Subcutaneous abdominal adipose tissue (tissue), 5 donors: ENCODE measurements at regions not wholly inside any gene's neighbourhood (a gene's known extent, or its start where the extent isn't known, plus 50 kb on each side); places are given as distances from the start of the nearest gene placed in this dataset.
A peak's percentile ranks its signal among the peaks of the same experiment; 100 is the strongest.

Experiments used
- H3K27ac ChIP-seq: one replicate; pipeline ENCODE4 v1.7.0; 2013; ENCODE audit warnings: low read depth, mild to moderate bottlenecking, inconsistent platforms, low read length, moderate library complexity
- H3K27me3 ChIP-seq, 5 donors: one replicate each; pipeline ENCODE4 v1.7.0; 2013; ENCODE audit warnings: low read length in 5 of 5, inconsistent platforms in 1 of 5; ENCODE audit not compliant: control insufficient read depth in 5 of 5, insufficient read depth in 4 of 5
- H3K36me3 ChIP-seq, 5 donors: one replicate each; pipeline ENCODE4 v1.7.0; 2013; ENCODE audit warnings: low read length in 5 of 5; ENCODE audit not compliant: control insufficient read depth in 5 of 5, insufficient read depth in 5 of 5
- H3K4me1 ChIP-seq, 5 donors: one replicate each; pipeline ENCODE4 v1.7.0; 2013; ENCODE audit warnings: low read length in 5 of 5, mild to moderate bottlenecking in 3 of 5, moderate library complexity in 1 of 5; ENCODE audit not compliant: control insufficient read depth in 5 of 5, insufficient read depth in 5 of 5
- H3K4me3 ChIP-seq, 5 donors: one replicate each; pipeline ENCODE4 v1.7.0; 2013; ENCODE audit warnings: low read length in 5 of 5, low read depth in 1 of 5
- H3K9ac ChIP-seq, 5 donors: one replicate each; pipeline ENCODE4 v1.7.0; 2013; ENCODE audit warnings: low read length in 5 of 5, mild to moderate bottlenecking in 4 of 5, moderate library complexity in 3 of 5
- H3K9me3 ChIP-seq, 5 donors: one replicate each; pipeline ENCODE4 v1.7.0; 2013; ENCODE audit warnings: low read length in 5 of 5; ENCODE audit not compliant: control insufficient read depth in 5 of 5
- donor health status: healthy.
- donor health status: healthy.
- donor health status: healthy.
- donor health status: healthy.
- donor health status: healthy.

DNA sequence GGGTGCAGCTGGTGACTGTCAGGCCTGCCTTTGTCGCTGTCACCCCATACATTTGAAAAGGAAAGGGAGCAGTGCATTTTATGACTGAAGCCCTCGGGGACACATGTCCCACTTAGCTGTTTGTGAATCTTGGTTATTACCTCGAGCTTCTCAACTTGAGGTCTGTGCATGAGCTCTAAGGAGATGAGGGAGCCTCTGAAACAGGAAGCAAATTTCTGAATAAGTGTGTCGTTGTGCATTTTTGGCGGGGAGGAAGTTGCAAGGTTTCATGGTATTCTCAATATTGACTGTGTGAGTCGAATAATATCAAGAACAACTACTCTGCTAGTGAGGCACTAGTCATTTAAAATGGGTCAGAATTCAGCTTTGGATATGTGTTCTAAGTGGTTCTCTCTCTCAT lies 149.7 kb upstream of the PLET1 start:
- H3K36me3 ChIP-seq: no peaks in the 10 kb centered on the region
- peaks cover 0 to 9% (median 5%) of the 10 kb centered on the region in 5 donors for H3K9me3 ChIP-seq
- no peak overlapping the region for H3K4me3 ChIP-seq
- no peak overlapping the region for H3K9ac ChIP-seq
- H3K27ac ChIP-seq: no peak overlapping the region
- no peaks in the 10 kb centered on the region for H3K4me1 ChIP-seq
- H3K27me3 ChIP-seq: peaks cover 0 to 6% (median 0%) of the 10 kb centered on the region in 5 donors

GRCh38 chr11:112412383-112412782 lies 151.7 kb upstream of the PLET1 start:
- Histone ChIP-seq H3K4me1 (no peaks in the 10 kb centered on the region), H3K4me3 (no peak overlapping the region), H3K27ac (no peak overlapping the region)

GRCh38 chr11:112417339-112417738 lies 156.7 kb upstream of the PLET1 start:
- H3K36me3 ChIP-seq: no peaks in the 10 kb centered on the region
- H3K9ac ChIP-seq: no peak overlapping the region
- H3K27ac ChIP-seq: no peak overlapping the region
- peaks cover 0 to 10% (median 6%) of the 10 kb centered on the region in 5 donors for H3K9me3 ChIP-seq
- H3K4me3 ChIP-seq: no peak overlapping the region
- H3K27me3 ChIP-seq: no peaks in the 10 kb centered on the region
- no peaks in the 10 kb centered on the region for H3K4me1 ChIP-seq

More at GRCh38 chr11:112412383-112412782, 151.7 kb upstream of the PLET1 start:
- no peak overlapping the region for H3K9ac ChIP-seq
- peaks cover 0 to 10% (median 6%) of the 10 kb centered on the region in 5 donors for H3K9me3 ChIP-seq
- no peaks in the 10 kb centered on the region for H3K36me3 ChIP-seq
- H3K27me3 ChIP-seq: peaks cover 0 to 6% (median 0%) of the 10 kb centered on the region in 5 donors

- Histone ChIP-seq H3K27me3 (no peaks in the 10 kb centered on the region), H3K4me1 (no peaks in the 10 kb centered on the region), H3K36me3 (no peaks in the 10 kb centered on the region), H3K9me3 (peaks cover 0 to 10% (median 6%) of the 10 kb centered on the region in 5 donors), H3K9ac (no peak overlapping the region), H3K4me3 (no peak overlapping the region), H3K27ac (no peak overlapping the region)
Measured at GRCh38 chr11:112418438-112418837, 157.8 kb upstream of the PLET1 start.

DNA sequence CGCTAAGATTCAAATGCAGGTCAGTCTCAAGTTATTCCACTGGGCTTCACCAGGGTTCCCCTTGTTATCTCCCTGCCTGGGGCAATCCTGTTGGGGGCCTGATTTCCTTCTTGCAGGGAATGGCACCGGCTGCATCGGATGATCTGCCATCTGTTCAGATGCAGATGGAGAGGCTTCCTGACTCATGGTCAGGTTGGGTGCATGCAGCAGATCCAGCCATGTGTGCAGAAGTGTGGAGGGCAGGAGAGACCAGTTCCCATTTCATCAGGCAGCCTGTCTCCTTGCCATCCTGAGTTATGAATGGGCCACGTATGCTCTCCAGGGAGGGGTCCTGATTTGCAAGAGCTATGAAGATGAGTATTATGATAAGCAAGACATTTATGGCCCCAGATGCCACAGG lies 161.2 kb upstream of the PLET1 start:
- no peaks in the 10 kb centered on the region for H3K27me3 ChIP-seq
- no peaks in the 10 kb centered on the region for H3K36me3 ChIP-seq
- H3K9ac ChIP-seq: no peak overlapping the region
- no peak overlapping the region for H3K27ac ChIP-seq
- no peaks in the 10 kb centered on the region for H3K4me1 ChIP-seq
- no peaks in the 10 kb centered on the region for H3K9me3 ChIP-seq
- no peak overlapping the region for H3K4me3 ChIP-seq

DNA sequence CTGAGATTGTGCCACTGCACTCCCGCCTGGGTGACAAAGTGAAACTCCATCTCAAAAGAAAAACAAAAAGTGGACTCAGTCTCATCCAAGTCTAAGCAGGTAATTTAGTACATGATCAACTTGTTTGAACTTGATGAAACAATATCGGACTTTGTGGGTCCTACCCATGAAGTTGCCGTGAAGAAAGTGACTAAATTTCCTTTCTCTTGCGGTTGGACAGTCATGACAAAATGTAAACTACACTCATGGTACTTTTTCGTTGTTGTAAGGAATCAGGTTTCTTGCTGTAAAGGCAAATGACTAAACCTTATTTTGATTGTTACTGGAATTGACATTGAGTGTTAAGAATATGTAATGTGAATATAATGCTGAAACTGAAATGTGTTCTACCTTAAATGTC lies 164.5 kb upstream of the PLET1 start:
- no peaks in the 10 kb centered on the region for H3K27me3 ChIP-seq
- no peaks in the 10 kb centered on the region for H3K36me3 ChIP-seq
- H3K9me3 ChIP-seq: peaks cover 0 to 4% (median 3%) of the 10 kb centered on the region in 5 donors
- no peak overlapping the region for H3K9ac ChIP-seq
- H3K4me3 ChIP-seq: no peak overlapping the region
- no peak overlapping the region for H3K27ac ChIP-seq
- no peaks in the 10 kb centered on the region for H3K4me1 ChIP-seq

GRCh38 chr11:112437096-112437495 lies 176.4 kb upstream of the PLET1 start:
- H3K27ac ChIP-seq: no peak overlapping the region
- no peak overlapping the region for H3K9ac ChIP-seq
- no peaks in the 10 kb centered on the region for H3K27me3 ChIP-seq
- peaks cover 7 to 20% (median 16%) of the 10 kb centered on the region in 5 donors for H3K9me3 ChIP-seq
- H3K4me3 ChIP-seq: no peak overlapping the region
- H3K36me3 ChIP-seq: no peaks in the 10 kb centered on the region
- H3K4me1 ChIP-seq: no peaks in the 10 kb centered on the region

DNA sequence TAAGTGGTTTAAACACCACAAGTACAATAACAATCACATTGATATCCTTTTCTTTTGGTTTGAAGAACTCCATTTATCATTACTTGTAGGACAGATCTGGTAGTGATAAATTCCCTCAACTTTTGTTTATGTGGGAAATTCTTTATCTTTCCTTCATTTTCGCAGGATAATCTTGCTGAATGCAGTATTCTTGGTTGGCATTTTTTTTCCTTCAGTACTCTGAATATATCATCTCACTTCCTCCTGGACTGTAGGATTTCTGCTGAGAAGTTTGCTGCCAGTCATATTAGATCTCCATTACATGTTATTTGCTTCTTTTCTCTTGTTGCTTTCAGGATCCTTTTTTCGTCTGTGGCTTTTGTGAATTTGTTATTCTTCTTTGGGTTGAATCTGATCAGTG lies 179.0 kb upstream of the PLET1 start:
- no peak overlapping the region for H3K9ac ChIP-seq
- no peaks in the 10 kb centered on the region for H3K36me3 ChIP-seq
- no peaks in the 10 kb centered on the region for H3K4me1 ChIP-seq
- H3K9me3 ChIP-seq: peaks cover 9 to 25% (median 16%) of the 10 kb centered on the region in 5 donors
- H3K27ac ChIP-seq: no peak overlapping the region
- H3K4me3 ChIP-seq: no peak overlapping the region
- H3K27me3 ChIP-seq: no peaks in the 10 kb centered on the region

GRCh38 chr11:112440518-112440917 lies 179.9 kb upstream of the PLET1 start:
- Histone ChIP-seq H3K4me3 (peak overlapping the region in 1 of 5 donors; percentile 35), H3K36me3 (no peaks in the 10 kb centered on the region), H3K9me3 (peaks cover 9 to 26% (median 20%) of the 10 kb centered on the region in 5 donors), H3K9ac (no peak overlapping the region), H3K4me1 (no peaks in the 10 kb centered on the region), H3K27ac (no peak overlapping the region), H3K27me3 (no peaks in the 10 kb centered on the region)

GRCh38 chr11:112448168-112448567 lies 187.5 kb upstream of the PLET1 start:
- Histone ChIP-seq H3K4me3 (no peak overlapping the region), H3K27me3 (no peaks in the 10 kb centered on the region), H3K9ac (no peak overlapping the region), H3K27ac (no peak overlapping the region), H3K9me3 (peaks cover 2 to 11% (median 4%) of the 10 kb centered on the region in 5 donors), H3K4me1 (no peaks in the 10 kb centered on the region), H3K36me3 (no peaks in the 10 kb centered on the region)

- no peak overlapping the region for H3K9ac ChIP-seq
- H3K36me3 ChIP-seq: no peaks in the 10 kb centered on the region
- no peaks in the 10 kb centered on the region for H3K4me1 ChIP-seq
- peaks cover 2 to 8% (median 4%) of the 10 kb centered on the region in 5 donors for H3K9me3 ChIP-seq
- no peaks in the 10 kb centered on the region for H3K27me3 ChIP-seq
- H3K4me3 ChIP-seq: no peak overlapping the region
- H3K27ac ChIP-seq: no peak overlapping the region
Measured at GRCh38 chr11:112448806-112449205, 188.1 kb upstream of the PLET1 start.
